ENCODE measurements at regions not wholly inside any gene's neighbourhood (a gene's known extent, or its start where the extent isn't known, plus 50 kb on each side); places are given as distances from the start of the nearest gene placed in this dataset.

DNA sequence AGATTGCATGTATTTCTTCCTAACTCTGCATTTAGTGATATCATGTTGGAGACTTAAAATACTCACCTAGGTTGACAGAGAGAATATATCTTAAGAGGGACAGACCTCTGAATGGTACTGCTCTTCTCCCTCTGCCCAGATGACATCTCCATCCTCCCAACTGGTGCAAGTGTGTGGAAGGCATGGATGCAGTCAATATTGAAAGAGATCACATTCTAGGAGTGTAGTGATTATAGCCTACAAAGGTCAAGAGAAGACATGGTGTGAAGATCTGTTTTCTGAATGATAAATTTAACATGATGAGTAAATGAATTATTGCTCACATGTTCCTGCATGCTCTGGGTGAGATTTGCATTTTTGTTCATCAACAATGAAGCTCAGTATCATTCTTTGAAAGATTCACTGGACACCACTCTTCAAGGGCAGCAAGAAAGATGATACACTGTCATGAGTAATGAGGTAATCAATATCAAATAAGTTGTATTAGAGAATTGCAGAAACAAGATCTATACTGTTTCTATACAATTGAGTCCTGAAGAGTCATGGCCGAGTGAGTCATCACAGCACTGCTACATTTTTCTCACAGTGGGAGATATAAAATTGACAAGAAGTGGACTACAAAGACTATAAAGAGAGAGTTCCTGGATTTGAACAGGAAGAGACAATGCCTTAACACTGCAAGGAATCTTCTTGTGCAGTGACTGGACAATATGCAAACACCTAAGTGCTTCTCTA lies 183.3 kb upstream of the KRR1 start:
- TF ChIP-seq POLR2AphosphoS5 (IDR thresholded peaks at IDR 0.05; ENCODE audit: low read depth, low read length) (no peak), POLR2A (IDR thresholded peaks at IDR 0.05; ENCODE audit: low read depth, low read length) (no peak), TAF1 (IDR thresholded peaks at IDR 0.05; ENCODE audit: borderline replicate concordance, low read depth, low read length) (no peak)

Data from GM12892 (cell line).